ENCODE measurements at regions not wholly inside any gene's neighbourhood (a gene's known extent, or its start where the extent isn't known, plus 50 kb on each side); places are given as distances from the start of the nearest gene placed in this dataset.

- CTCF ChIA-PET = interaction anchor here (0.7 to 0.9 kb wide), 2 partner anchors 14 to 154 kb away, joined by 3 read pairs; no protein-coding TSS in a partner anchor
- Histone ChIP-seq H3K4me3 (ENCODE audit: low read depth in 2 of 2, low read length in 1 of 2) (no peak overlapping the region), H3K4me1 (ENCODE audit: control insufficient read depth in 1 of 2, insufficient read depth in 2 of 2, low read depth in 1 of 2, low read length in 1 of 2) (0 out of 4 replicates have a peak, but pooled peaks cover 0 to 6% of the 10 kb centered on the region in 2 experiments), H3K9me2 (no peaks in the 10 kb centered on the region), H3K36me3 (replicated peaks in 1 of 2; ENCODE audit: control insufficient read depth in 1 of 2, insufficient read depth in 2 of 2, low read length in 1 of 2) (no peaks in the 10 kb centered on the region), H4K20me1 (ENCODE audit: insufficient read depth) (no peaks in the 10 kb centered on the region), H3K27ac (ENCODE audit: low read depth in 2 of 2, low read length in 1 of 2) (no peak overlapping the region), H3K79me2 (ENCODE audit: insufficient read depth) (no peaks in the 10 kb centered on the region), H3K9me3 (no peaks in the 10 kb centered on the region), H3K4me2 (no peak overlapping the region), H3K9ac (no peak overlapping the region), H3K27me3 (ENCODE audit: insufficient read depth) (no peaks in the 10 kb centered on the region), H3F3A (replicated peaks; ENCODE audit: insufficient read depth) (no peaks in the 10 kb centered on the region), H2AFZ (ENCODE audit: low read depth) (no peak overlapping the region)
- WGBS (ENCODE audit: low lambda C conversion rate) = 96% methylated on average over 3 of the region's 3 CpGs
- no peak for DNase-seq
- no peak for TF ChIP-seq NFIC (IDR thresholded peaks at IDR 0.05; ENCODE audit: borderline replicate concordance)
- TF ChIP-seq CHD2 (IDR thresholded peaks at IDR 0.05; ENCODE audit: low read length, partially characterized antibody) = no peak
- no peak for TF ChIP-seq ELF1 (IDR thresholded peaks at IDR 0.05)
- no peak for TF ChIP-seq FOXJ3 (CRISPR knock-in tag; IDR thresholded peaks at IDR 0.05)
- TF ChIP-seq RXRA (IDR thresholded peaks at IDR 0.05; ENCODE audit: borderline replicate concordance, low read depth) = no peak
- TF ChIP-seq, protein P1, sequence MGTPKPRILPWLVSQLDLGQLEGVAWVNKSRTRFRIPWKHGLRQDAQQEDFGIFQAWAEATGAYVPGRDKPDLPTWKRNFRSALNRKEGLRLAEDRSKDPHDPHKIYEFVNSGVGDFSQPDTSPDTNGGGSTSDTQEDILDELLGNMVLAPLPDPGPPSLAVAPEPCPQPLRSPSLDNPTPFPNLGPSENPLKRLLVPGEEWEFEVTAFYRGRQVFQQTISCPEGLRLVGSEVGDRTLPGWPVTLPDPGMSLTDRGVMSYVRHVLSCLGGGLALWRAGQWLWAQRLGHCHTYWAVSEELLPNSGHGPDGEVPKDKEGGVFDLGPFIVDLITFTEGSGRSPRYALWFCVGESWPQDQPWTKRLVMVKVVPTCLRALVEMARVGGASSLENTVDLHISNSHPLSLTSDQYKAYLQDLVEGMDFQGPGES (IDR thresholded peaks at IDR 0.05; ENCODE audit: low read depth, low read length) = no peak
- TF ChIP-seq, protein P2, sequence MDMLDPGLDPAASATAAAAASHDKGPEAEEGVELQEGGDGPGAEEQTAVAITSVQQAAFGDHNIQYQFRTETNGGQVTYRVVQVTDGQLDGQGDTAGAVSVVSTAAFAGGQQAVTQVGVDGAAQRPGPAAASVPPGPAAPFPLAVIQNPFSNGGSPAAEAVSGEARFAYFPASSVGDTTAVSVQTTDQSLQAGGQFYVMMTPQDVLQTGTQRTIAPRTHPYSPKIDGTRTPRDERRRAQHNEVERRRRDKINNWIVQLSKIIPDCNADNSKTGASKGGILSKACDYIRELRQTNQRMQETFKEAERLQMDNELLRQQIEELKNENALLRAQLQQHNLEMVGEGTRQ (IDR thresholded peaks at IDR 0.05; ENCODE audit: borderline replicate concordance, low read depth, low read length) = no peak
- TF ChIP-seq MXI1 (IDR thresholded peaks at IDR 0.05; ENCODE audit: low read depth, low read length) = no peak
- TF ChIP-seq, protein P3, sequence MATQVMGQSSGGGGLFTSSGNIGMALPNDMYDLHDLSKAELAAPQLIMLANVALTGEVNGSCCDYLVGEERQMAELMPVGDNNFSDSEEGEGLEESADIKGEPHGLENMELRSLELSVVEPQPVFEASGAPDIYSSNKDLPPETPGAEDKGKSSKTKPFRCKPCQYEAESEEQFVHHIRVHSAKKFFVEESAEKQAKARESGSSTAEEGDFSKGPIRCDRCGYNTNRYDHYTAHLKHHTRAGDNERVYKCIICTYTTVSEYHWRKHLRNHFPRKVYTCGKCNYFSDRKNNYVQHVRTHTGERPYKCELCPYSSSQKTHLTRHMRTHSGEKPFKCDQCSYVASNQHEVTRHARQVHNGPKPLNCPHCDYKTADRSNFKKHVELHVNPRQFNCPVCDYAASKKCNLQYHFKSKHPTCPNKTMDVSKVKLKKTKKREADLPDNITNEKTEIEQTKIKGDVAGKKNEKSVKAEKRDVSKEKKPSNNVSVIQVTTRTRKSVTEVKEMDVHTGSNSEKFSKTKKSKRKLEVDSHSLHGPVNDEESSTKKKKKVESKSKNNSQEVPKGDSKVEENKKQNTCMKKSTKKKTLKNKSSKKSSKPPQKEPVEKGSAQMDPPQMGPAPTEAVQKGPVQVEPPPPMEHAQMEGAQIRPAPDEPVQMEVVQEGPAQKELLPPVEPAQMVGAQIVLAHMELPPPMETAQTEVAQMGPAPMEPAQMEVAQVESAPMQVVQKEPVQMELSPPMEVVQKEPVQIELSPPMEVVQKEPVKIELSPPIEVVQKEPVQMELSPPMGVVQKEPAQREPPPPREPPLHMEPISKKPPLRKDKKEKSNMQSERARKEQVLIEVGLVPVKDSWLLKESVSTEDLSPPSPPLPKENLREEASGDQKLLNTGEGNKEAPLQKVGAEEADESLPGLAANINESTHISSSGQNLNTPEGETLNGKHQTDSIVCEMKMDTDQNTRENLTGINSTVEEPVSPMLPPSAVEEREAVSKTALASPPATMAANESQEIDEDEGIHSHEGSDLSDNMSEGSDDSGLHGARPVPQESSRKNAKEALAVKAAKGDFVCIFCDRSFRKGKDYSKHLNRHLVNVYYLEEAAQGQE (IDR thresholded peaks at IDR 0.05; ENCODE audit: low read depth, low read length) = no peak
- no peak for TF ChIP-seq CTCF (IDR thresholded peaks at IDR 0.05)
- TF ChIP-seq MAX (IDR thresholded peaks at IDR 0.05; ENCODE audit: low read depth) = no peak
- TF ChIP-seq EZH2phosphoT487 (IDR thresholded peaks at IDR 0.05; ENCODE audit: borderline replicate concordance, low read depth) = no peak
- no peak for TF ChIP-seq FOSL2 (IDR thresholded peaks at IDR 0.05; ENCODE audit: borderline replicate concordance, low read depth)
- TF ChIP-seq TAF1 (IDR thresholded peaks at IDR 0.05; ENCODE audit: borderline replicate concordance, low read depth, low read length) = no peak
- no peak for TF ChIP-seq ZBTB33 (IDR thresholded peaks at IDR 0.05; ENCODE audit: borderline replicate concordance, low read depth)
- no peak for TF ChIP-seq POLR2AphosphoS5 (IDR thresholded peaks at IDR 0.05; ENCODE audit: low read depth, low read length)
- no peak for TF ChIP-seq SIN3A (IDR thresholded peaks at IDR 0.05; ENCODE audit: borderline replicate concordance, low read depth, low read length)
- no peak for TF ChIP-seq EP300 (IDR thresholded peaks at IDR 0.05; ENCODE audit: borderline replicate concordance in 1 of 2, low read depth in 1 of 2, low read length in 1 of 2)
- POLR2A ChIA-PET = no interaction called here
Observed at GRCh38 chr9:115956371-115956770, 197.2 kb upstream of the PAPPA start.

Data from SK-N-SH (cell line).